Cardiac muscle cell (in vitro differentiated cells and primary cell): ENCODE measurements at regions not wholly inside any gene's neighbourhood (a gene's known extent, or its start where the extent isn't known, plus 50 kb on each side); places are given as distances from the start of the nearest gene placed in this dataset.

ENCODE experiments used
- DNase-seq, 2 donors: peaks; one replicate each; pipeline versions ENCODE4 v3.0.0 to v3.0.0-alpha.2; 2010 to 2017; ENCODE audit warnings: low read depth in 1 of 2, low spot score in 1 of 2
- H3K27ac ChIP-seq: fragments of 200-600 bp; sonication (generic); 2 replicates; pipeline ENCODE4 v1.5.1; 2016
- H3K27me3 ChIP-seq: fragments of 200-600 bp; sonication (generic); 2 replicates; pipeline ENCODE4 v1.6.0; 2016; ENCODE audit warnings: control low read depth
- H3K36me3 ChIP-seq: fragments of 200-600 bp; sonication (generic); 2 replicates; pipeline ENCODE4 v1.5.1; 2016; ENCODE audit warnings: control low read depth
- H3K4me1 ChIP-seq: fragments of 200-600 bp; sonication (generic); 2 replicates; pipeline ENCODE4 v1.8.1; 2017; ENCODE audit warnings: low read depth, mild to moderate bottlenecking, mixed run types
- H3K4me3 ChIP-seq: fragments of 200-600 bp; sonication (generic); 2 replicates; pipeline ENCODE4 v1.5.1; 2016; ENCODE audit warnings: mild to moderate bottlenecking
- H3K9me3 ChIP-seq: fragments of 200-600 bp; sonication (generic); 2 replicates; pipeline ENCODE4 v1.5.1; 2017; ENCODE audit warnings: low read depth, mild to moderate bottlenecking, control low read depth
- TF ChIP-seq, protein P1 (sequence below): IDR thresholded peaks from 2 replicates; pipeline ENCODE4 v1.5.1; 2012; ENCODE audit warnings: low read depth, mild to moderate bottlenecking, low read length

DNA sequence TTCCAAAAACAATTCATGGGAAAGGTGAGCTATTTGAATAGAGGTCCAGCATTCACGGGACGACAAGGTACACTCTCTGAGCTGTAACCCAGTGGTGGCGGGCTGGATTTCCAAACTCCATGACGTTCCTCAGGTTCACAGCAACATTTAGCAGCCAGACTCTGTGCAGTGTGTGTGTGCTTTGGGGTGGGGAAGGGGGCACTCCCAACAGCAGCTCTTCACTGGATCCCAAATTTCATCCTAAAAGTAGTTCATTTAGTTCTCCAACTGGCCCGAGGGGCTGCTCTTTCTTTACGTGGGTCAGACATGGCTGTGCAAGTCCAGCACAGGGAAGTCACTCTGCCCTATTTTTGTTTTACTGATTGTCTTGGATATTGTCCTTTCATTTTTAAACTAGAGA lies 98.0 kb upstream of the IRX2 start:
- no peaks in the 10 kb centered on the region for H3K9me3 ChIP-seq
- TF ChIP-seq, protein P1, sequence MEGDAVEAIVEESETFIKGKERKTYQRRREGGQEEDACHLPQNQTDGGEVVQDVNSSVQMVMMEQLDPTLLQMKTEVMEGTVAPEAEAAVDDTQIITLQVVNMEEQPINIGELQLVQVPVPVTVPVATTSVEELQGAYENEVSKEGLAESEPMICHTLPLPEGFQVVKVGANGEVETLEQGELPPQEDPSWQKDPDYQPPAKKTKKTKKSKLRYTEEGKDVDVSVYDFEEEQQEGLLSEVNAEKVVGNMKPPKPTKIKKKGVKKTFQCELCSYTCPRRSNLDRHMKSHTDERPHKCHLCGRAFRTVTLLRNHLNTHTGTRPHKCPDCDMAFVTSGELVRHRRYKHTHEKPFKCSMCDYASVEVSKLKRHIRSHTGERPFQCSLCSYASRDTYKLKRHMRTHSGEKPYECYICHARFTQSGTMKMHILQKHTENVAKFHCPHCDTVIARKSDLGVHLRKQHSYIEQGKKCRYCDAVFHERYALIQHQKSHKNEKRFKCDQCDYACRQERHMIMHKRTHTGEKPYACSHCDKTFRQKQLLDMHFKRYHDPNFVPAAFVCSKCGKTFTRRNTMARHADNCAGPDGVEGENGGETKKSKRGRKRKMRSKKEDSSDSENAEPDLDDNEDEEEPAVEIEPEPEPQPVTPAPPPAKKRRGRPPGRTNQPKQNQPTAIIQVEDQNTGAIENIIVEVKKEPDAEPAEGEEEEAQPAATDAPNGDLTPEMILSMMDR = no peak
- no peak overlapping the region for H3K27ac ChIP-seq
- H3K4me1 ChIP-seq = no peaks in the 10 kb centered on the region
- H3K4me3 ChIP-seq = no peak overlapping the region
- no peaks in the 10 kb centered on the region for H3K27me3 ChIP-seq
- no peak for DNase-seq
- H3K36me3 ChIP-seq = no peaks in the 10 kb centered on the region

DNA sequence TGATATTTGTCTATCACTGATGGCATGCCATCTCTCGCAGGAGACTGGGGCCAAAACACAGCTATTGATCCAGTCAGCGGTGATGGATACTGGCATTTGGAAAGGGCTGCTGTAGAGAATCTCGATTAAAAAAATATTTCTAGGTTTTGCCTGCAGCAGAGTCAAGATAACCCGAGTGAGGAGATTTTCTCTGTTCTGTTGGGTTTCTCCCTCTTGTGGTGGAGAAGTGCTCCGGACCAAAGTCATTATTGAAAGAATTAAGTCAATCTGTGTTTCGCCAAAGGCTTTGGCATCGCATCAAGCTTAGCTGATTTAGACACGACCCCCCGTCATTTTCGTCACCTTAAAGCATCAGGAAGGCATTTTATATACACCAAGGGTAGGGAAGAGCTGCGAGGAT lies 97.1 kb upstream of the IRX2 start:
- no peaks in the 10 kb centered on the region for H3K36me3 ChIP-seq
- no peaks in the 10 kb centered on the region for H3K9me3 ChIP-seq
- no peak overlapping the region for H3K27ac ChIP-seq
- H3K4me3 ChIP-seq = no peak overlapping the region
- H3K4me1 ChIP-seq = peaks cover 4% of the 10 kb centered on the region
- TF ChIP-seq, protein P1 = no peak
- no peaks in the 10 kb centered on the region for H3K27me3 ChIP-seq
- no peak for DNase-seq

DNA sequence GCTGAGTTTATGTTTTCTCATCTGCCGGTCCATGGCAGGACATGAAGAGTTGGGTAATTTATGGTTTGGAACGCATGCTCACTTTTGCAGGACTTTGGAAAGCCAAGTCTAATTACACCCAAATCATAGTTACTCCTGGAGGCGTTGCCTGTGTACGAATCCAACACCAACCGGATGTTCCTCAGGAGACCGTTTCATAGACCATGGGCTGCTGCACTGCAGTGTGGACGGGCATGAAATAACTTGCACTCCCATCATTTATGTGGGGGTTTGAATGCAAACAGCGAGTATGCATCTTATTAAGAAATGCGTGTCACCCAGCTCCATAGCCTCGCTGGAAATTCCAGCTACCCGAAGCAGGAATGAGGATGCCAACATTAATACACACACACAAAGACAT lies 96.1 kb upstream of the IRX2 start:
- no peak overlapping the region for H3K27ac ChIP-seq

DNA sequence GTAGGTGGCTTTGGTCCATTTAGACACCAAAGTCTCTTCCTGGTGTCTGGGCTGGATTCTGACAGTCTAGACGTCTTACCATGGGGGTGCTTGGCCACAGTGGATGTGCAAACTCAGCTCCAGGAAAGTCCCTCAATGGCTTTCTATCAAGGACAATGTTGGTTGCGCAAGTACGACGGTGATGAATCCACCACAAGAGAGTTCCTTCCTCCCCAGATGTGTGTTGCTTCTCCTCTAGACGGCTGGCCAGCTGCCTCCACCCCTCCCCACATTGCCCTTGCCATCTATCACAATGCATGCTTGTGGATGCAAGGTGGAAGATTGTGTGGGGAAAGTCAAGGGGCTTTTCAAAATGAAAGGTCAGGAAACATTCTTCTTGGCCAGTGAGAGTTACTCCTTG lies 89.7 kb upstream of the IRX2 start:
- H3K27ac ChIP-seq = no peak overlapping the region
- TF ChIP-seq, protein P1 = no peak
- no peaks in the 10 kb centered on the region for H3K9me3 ChIP-seq
- no peaks in the 10 kb centered on the region for H3K36me3 ChIP-seq
- no peaks in the 10 kb centered on the region for H3K27me3 ChIP-seq
- DNase-seq = no peak
- H3K4me3 ChIP-seq = no peak overlapping the region
- H3K4me1 ChIP-seq = peaks cover 4% of the 10 kb centered on the region

More for the DNA sequence above, 96.1 kb upstream of the IRX2 start:
- H3K27me3 ChIP-seq = no peaks in the 10 kb centered on the region
- TF ChIP-seq, protein P1 = no peak
- no peaks in the 10 kb centered on the region for H3K9me3 ChIP-seq
- no peaks in the 10 kb centered on the region for H3K36me3 ChIP-seq
- peaks cover 4% of the 10 kb centered on the region for H3K4me1 ChIP-seq
- no peak for DNase-seq
- H3K4me3 ChIP-seq = no peak overlapping the region

DNA sequence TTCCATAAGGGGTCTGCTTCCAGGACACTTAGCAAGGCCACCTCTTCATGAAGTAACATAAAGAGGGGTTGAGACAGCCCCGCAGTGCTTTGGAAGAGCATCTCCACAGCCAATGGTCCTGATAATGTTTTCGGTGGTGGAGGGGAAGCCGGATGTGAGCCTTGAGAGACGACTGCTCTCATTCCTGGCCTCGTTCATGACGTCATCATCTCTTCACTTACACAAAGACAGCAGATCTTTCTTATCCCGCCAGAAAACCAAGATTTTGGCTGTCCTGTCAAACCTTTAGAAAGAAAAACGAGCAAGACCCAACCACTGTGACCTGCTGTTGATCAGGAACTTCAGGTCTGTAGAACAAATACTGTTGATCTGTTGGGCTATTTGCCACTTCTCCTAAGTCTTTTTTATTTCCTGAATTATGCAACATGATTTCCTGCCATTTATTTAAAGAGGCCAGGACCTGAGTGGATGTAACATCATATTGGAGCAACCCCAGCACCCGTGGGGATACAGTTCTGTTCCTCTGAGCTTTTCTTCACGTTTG lies 89.0 kb upstream of the IRX2 start:
- Histone ChIP-seq H3K27me3 (no peaks in the 10 kb centered on the region), H3K9me3 (no peaks in the 10 kb centered on the region), H3K4me1 (peaks cover 4% of the 10 kb centered on the region), H3K36me3 (no peaks in the 10 kb centered on the region), H3K27ac (no peak overlapping the region), H3K4me3 (no peak overlapping the region)
- TF ChIP-seq, protein P1 = no peak
- no peak for DNase-seq

DNA sequence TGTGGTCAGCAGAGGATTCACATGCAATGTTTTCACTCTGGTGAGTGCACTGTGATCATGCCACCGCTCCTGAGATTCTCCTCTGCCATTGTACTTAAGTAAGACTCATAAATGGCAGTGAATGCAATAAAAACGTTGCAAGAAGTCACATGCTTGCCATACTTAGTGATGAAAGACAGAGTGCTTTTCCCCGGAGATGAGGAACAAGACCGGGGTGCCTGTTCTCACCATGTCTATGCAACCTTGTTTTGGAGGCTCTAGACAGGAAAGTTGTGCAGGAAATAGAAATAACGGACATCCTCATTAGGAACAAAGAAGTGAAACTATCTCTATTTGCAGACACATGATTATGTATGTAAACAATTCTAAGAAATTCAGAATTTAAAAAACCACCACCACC lies 84.7 kb upstream of the IRX2 start:
- no peaks in the 10 kb centered on the region for H3K27me3 ChIP-seq
- no peak for DNase-seq
- H3K36me3 ChIP-seq = no peaks in the 10 kb centered on the region
- H3K4me3 ChIP-seq = no peak overlapping the region
- H3K9me3 ChIP-seq = no peaks in the 10 kb centered on the region
- H3K4me1 ChIP-seq = peaks cover 10% of the 10 kb centered on the region
- H3K27ac ChIP-seq = no peak overlapping the region
- TF ChIP-seq, protein P1 = no peak
